ENCODE measurements at regions not wholly inside any gene's neighbourhood (a gene's known extent, or its start where the extent isn't known, plus 50 kb on each side); places are given as distances from the start of the nearest gene placed in this dataset.
"Not testable (repeated sequence)": the region's sequence is repeated elsewhere in the genome, so short reads cannot be mapped to it uniquely, and the experiment has no call there.

- TF ChIP-seq POLR2A (IDR thresholded peaks at IDR 0.05), result no peak
- no peak for TF ChIP-seq CTCF (IDR thresholded peaks at IDR 0.05)
- Histone ChIP-seq H3K4me3 (replicated peaks in 1 of 3) (no peak overlapping the region), H3K4me1 (peaks cover 0 to 5% of the 10 kb centered on the region in 2 donors), H3K27ac (no peak overlapping the region), H3K27me3 (no peaks in the 10 kb centered on the region), H3K36me3 (no peaks in the 10 kb centered on the region), H3K9me3 (no peaks in the 10 kb centered on the region)
- DNase-seq, result no peak
- intact Hi-C loops (cut with DNase I), result no loop called here
These were observed 382.3 kb upstream of the NT5C1B start for GRCh38 chr2:18971628-18972027.

- H3K27me3 ChIP-seq, result no peaks in the 10 kb centered on the region
- no peaks in the 10 kb centered on the region for H3K36me3 ChIP-seq
- H3K27ac ChIP-seq, result no peak overlapping the region
- no peak overlapping the region for H3K4me3 ChIP-seq (replicated peaks in 1 of 3)
- H3K9me3 ChIP-seq, result no peaks in the 10 kb centered on the region
- intact Hi-C loops (cut with DNase I), result no loop called here
- TF ChIP-seq POLR2A (IDR thresholded peaks at IDR 0.05), result no peak
- no peak for TF ChIP-seq CTCF (IDR thresholded peaks at IDR 0.05)
- WGBS, 2 donors, result 86 to 98% methylated on average over 3 of the region's 3 CpGs
- H3K4me1 ChIP-seq, result peaks cover 0 to under 1% of the 10 kb centered on the region in 2 donors
- DNase-seq, result no peak
These were observed 381.7 kb upstream of the NT5C1B start for GRCh38 chr2:18971069-18971378.

GRCh38 chr2:18966131-18966530 is 376.8 kb upstream of the NT5C1B start:
- intact Hi-C loops (cut with DNase I), result no loop called here
- H3K27me3 ChIP-seq, result no peaks in the 10 kb centered on the region
- DNase-seq, result no peak
- 49 to 66% methylated on average over 1 of the region's 1 CpG for WGBS, 2 donors
- no peak overlapping the region for H3K4me3 ChIP-seq (replicated peaks in 1 of 3)
- H3K36me3 ChIP-seq, result no peaks in the 10 kb centered on the region
- no peak overlapping the region for H3K27ac ChIP-seq
- TF ChIP-seq CTCF (IDR thresholded peaks at IDR 0.05), result no peak
- TF ChIP-seq POLR2A (IDR thresholded peaks at IDR 0.05), result no peak
- H3K4me1 ChIP-seq, result no peaks in the 10 kb centered on the region
- no peaks in the 10 kb centered on the region for H3K9me3 ChIP-seq

GRCh38 chr2:18963739-18964256 is 374.4 kb upstream of the NT5C1B start:
- DNase-seq; H3K4me3 ChIP-seq (replicated peaks in 1 of 3); intact Hi-C loops (cut with DNase I); H3K9me3 ChIP-seq; H3K36me3 ChIP-seq; H3K27ac ChIP-seq; H3K4me1 ChIP-seq; H3K27me3 ChIP-seq: not testable (repeated sequence)
- WGBS, 2 donors, result 97 to 99% methylated on average over 3 of the region's 3 CpGs

GRCh38 chr2:18961991-18962421 is 372.6 kb upstream of the NT5C1B start:
- no peaks in the 10 kb centered on the region for H3K27me3 ChIP-seq
- H3K9me3 ChIP-seq, result no peaks in the 10 kb centered on the region
- 85 to 86% methylated on average over 14 of the region's 14 CpGs for WGBS, 2 donors
- TF ChIP-seq CTCF (IDR thresholded peaks at IDR 0.05) (no peak), POLR2A (IDR thresholded peaks at IDR 0.05) (no peak)
- no peak overlapping the region for H3K27ac ChIP-seq
- no peak for DNase-seq
- no peak overlapping the region for H3K4me3 ChIP-seq (replicated peaks in 1 of 3)
- intact Hi-C loops (cut with DNase I), result no loop called here
- no peaks in the 10 kb centered on the region for H3K4me1 ChIP-seq
- no peaks in the 10 kb centered on the region for H3K36me3 ChIP-seq

Measured in thyroid gland (tissue), 4 donors.